DMS114 treated with DMSO at 0.1 percent for 48 hours (cell line): ENCODE measurements at regions not wholly inside any gene's neighbourhood (a gene's known extent, or its start where the extent isn't known, plus 50 kb on each side); places are given as distances from the start of the nearest gene placed in this dataset.
"Not testable (repeated sequence)": the region's sequence is repeated elsewhere in the genome, so short reads cannot be mapped to it uniquely, and the experiment has no call there.

Experiments used
- DNase-seq: peaks from one replicate; lab custom pipeline; 2025; ENCODE audit not compliant: unreplicated experiment; lab: John Stamatoyannopoulos, UW

- DNase-seq: no peak
These were observed 57.6 kb downstream of the PTTG1 start for GRCh38 chr5:160479220-160479619.

- DNase-seq: no peak
These were observed 58.3 kb downstream of the PTTG1 start for GRCh38 chr5:160479926-160480325.

- DNase-seq: no peak
These were observed 59.0 kb downstream of the PTTG1 start for GRCh38 chr5:160480652-160481051.

- DNase-seq: no peak
These were observed 63.0 kb downstream of the PTTG1 start for GRCh38 chr5:160484678-160485077.

GRCh38 chr5:160485364-160485969, 63.8 kb downstream of the PTTG1 start:
- DNase-seq: no peak

- no peak for DNase-seq
These were observed 64.9 kb downstream of the PTTG1 start for GRCh38 chr5:160486573-160486972.

- no peak for DNase-seq
These were observed 67.0 kb downstream of the PTTG1 start for GRCh38 chr5:160488394-160489325.

GRCh38 chr5:160491438-160491837, 69.8 kb downstream of the PTTG1 start:
- DNase-seq: no peak

GRCh38 chr5:160492565-160492964, 70.9 kb downstream of the PTTG1 start:
- no peak for DNase-seq

GRCh38 chr5:160493806-160494338, 72.2 kb downstream of the PTTG1 start:
- DNase-seq: no peak

GRCh38 chr5:160494451-160494850, 72.8 kb downstream of the PTTG1 start:
- DNase-seq: no peak

GRCh38 chr5:160496334-160496733, 74.7 kb downstream of the PTTG1 start:
- no peak for DNase-seq

GRCh38 chr5:160496784-160497183, 75.1 kb downstream of the PTTG1 start:
- no peak for DNase-seq

- no peak for DNase-seq
These were observed 76.2 kb downstream of the PTTG1 start for GRCh38 chr5:160497878-160498277.

- DNase-seq: not testable (repeated sequence)
These were observed 76.9 kb downstream of the PTTG1 start for GRCh38 chr5:160498441-160499043.

- no peak for DNase-seq
These were observed 79.4 kb downstream of the PTTG1 start for GRCh38 chr5:160500786-160501779.

GRCh38 chr5:160504906-160505305, 83.3 kb downstream of the PTTG1 start:
- DNase-seq: no peak

- DNase-seq: no peak
These were observed 84.7 kb downstream of the PTTG1 start for GRCh38 chr5:160506006-160507004.

GRCh38 chr5:160507221-160507721, 85.6 kb downstream of the PTTG1 start:
- DNase-seq: no peak
